Fibroblast of mammary gland (primary cell): ENCODE measurements at regions not wholly inside any gene's neighbourhood (a gene's known extent, or its start where the extent isn't known, plus 50 kb on each side); places are given as distances from the start of the nearest gene placed in this dataset.

ENCODE experiments used
- DNase-seq: peaks from one replicate; pipeline ENCODE4 v3.0.0-alpha.2; 2010; ENCODE audit warnings: low read depth
- H3K4me3 ChIP-seq: 2 replicates; pipeline ENCODE4 v1.5.1; 2011; ENCODE audit warnings: low read depth, mild to moderate bottlenecking, low read length, moderate library complexity; ENCODE audit not compliant: control insufficient read depth
- CTCF ChIP-seq: conservative IDR thresholded peaks from 2 replicates; pipeline ENCODE4 v1.5.1; 2011; ENCODE audit warnings: low read depth, low read length, inconsistent platforms; ENCODE audit not compliant: control insufficient read depth, insufficient read depth

GRCh38 chr11:95717314-95717713, 72.3 kb downstream of the FAM76B start:
- TF ChIP-seq CTCF: no peak
- DNase-seq: no peak
- no peak overlapping the region for H3K4me3 ChIP-seq

GRCh38 chr11:95716266-95716665, 73.3 kb downstream of the FAM76B start:
- peak; percentile 78 for DNase-seq
- no peak overlapping the region for H3K4me3 ChIP-seq
- TF ChIP-seq CTCF: no peak

GRCh38 chr11:95715777-95716241, 73.8 kb downstream of the FAM76B start:
- peak; percentile 64 for DNase-seq
- no peak for TF ChIP-seq CTCF

GRCh38 chr11:95714843-95715776, 74.5 kb downstream of the FAM76B start:
- no peak overlapping the region for H3K4me3 ChIP-seq
- no peak for TF ChIP-seq CTCF
- DNase-seq: no peak

More at GRCh38 chr11:95715777-95716241, 73.8 kb downstream of the FAM76B start:
- H3K4me3 ChIP-seq: no peak overlapping the region

GRCh38 chr11:95713428-95713827, 76.2 kb downstream of the FAM76B start:
- DNase-seq: no peak
- TF ChIP-seq CTCF: no peak
- H3K4me3 ChIP-seq: no peak overlapping the region

GRCh38 chr11:95711945-95712221, 77.7 kb downstream of the FAM76B start:
- no peak for DNase-seq
- no peak for TF ChIP-seq CTCF
- no peak overlapping the region for H3K4me3 ChIP-seq
